ENCODE measurements at regions not wholly inside any gene's neighbourhood (a gene's known extent, or its start where the extent isn't known, plus 50 kb on each side); places are given as distances from the start of the nearest gene placed in this dataset.

DNA sequence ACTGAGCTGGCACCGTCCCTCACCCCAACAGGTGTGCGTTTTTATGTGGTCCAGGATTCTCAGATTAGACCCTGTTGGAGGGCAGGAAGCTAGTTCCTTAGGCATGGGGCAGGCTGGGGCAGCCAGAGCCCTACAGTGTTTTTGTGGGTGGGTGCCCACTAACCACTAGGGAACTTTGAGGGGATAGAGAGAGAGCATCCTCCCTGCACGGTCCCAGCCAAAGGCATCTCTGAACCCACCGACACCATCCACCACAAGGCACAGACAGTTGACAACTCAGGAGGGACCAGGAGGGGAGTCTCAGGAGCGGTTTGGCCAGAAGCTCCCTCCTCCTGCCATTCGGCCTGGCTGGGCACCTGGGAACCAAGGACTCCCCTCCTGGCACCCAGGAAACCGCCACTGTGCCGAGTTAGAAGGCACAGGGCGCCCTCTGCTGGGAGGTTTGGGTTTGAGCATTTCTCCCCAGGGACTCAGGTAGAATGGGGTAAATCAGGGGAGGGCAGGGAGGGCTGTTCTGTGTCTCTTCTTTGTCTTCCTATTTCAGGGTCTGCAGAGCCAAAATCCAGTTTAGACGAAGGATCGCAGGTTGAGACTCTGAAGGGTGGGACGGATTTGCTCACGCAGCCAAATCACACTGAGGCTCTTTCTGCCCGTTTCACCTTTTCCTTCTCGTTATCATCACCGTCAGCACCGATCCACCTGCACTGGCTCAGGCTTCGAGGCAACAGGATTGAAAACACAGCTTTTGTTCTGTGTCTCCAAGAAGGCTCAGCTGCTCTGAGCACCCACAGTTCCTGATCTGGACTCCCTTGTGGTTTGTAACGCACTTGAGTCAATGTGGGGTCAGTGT is 84.8 kb upstream of the COL13A1 start:
- DNase-seq (ENCODE audit: low spot score): peak; percentile 41

DNA sequence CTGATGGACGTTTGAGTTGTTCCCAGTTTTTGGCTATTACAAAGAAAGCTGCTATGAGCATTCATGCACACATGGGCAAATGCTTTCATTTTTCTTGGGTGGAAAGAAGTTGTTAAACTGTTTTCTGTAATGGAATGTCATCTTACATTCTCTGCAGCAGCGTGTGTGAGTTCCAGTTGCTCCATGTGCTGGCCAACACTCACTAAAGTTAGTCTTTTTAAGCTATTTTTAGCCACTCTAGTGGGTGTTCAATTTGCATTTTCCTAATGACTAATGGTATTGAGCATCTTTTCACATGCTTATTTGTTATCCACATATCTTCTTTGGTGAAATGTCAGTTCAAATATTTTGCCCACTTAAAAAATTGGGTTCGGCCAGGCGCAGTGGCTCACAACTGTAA is 82.8 kb upstream of the COL13A1 start:
- no peak for DNase-seq (ENCODE audit: low spot score)

DNA sequence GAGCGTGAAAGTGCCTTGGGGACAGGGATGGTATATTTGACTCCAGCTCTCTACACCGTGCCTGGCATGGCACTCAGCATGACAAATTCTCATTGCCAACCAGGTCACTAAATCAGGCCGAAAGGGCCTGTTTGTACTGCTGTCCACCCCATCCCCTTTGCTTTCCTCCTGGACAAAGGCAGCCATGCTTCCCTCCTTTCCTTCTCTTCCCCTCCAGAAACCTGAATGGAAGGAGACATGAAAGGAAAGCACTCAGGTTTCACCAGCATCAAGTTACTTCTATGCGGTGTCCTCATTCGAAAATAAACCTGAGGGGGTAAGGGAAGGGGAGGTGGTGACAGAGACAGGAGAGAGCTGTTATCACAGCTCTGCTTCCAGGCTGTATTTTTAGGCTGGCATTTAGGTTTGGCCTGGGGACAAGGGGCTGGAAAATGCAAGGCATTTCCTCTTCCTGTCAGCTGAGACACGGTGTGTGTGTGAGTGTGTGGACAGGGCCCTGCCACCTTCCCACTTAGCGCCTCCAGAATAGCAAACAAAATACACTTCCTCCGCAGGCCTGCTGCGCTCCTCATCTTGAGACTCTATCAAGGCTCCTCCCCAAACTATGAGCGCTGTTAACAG is 79.9 kb upstream of the COL13A1 start:
- no peak for DNase-seq (ENCODE audit: low spot score)

GRCh38 chr10:69723653-69724052 is 78.1 kb upstream of the COL13A1 start:
- no peak for DNase-seq (ENCODE audit: low spot score)

- DNase-seq (ENCODE audit: low spot score): no peak
These were observed 74.9 kb upstream of the COL13A1 start for GRCh38 chr10:69726850-69727249.

DNA sequence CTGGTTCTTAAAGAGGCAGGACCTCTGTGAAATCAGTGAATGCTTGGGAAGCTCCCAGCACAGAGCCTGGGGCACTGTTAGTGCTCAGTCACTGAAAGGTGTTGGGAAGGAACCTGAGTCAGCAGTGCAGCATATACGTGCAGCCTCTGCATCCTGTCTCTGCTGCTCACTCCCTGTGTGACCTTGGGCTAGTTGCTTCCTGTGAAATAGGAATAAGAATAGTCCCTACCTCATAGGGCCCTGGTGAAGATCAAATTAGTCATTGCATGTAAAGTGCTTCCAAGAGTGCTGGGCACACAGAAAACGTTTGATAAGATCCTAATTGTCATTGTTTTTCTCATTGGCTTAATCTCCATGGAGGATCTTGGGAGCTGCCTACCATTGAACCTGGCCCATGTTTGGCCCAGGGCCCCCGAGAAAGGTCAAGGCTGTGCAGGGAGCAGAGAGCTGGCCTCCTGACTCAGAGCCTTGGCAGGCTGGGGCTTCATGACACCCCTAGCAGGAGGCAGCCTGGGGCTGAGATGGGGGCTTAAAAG is 73.3 kb upstream of the COL13A1 start:
- no peak for DNase-seq (ENCODE audit: low spot score)

DNA sequence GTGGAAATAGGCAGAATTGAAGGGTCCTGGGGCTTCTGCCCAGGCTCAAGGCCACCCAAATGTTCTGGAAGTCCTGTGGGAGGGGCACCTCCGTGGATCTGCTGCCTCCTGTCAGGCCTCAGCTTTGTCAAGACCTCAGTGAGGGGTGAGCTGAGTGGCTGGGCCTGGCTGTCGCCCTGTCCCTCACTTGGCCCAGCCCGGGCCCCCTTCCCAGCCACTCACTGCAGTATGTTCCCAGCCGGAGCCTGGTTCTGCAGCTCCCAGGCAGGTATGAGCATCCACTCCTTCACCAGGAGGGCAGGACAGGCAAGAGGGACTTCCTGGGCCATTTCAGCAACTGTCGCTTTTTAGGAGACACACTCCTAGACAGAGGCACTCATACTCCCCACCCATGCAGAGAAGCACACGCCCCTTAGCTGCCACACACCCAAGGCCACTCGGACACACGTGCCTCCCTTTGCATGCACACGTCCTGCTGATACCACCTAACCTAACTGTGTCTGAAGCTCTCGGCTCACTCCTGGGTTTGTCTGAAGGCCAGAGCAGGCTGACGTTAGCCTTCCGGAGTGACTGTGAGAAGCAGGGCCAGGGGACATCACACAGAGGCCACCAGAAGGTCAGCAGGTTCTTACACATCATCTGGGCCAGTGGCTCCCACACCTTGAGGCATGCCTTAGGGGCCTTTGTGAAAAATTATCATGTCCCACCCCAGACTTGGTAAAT is 72.2 kb upstream of the COL13A1 start:
- DNase-seq (ENCODE audit: low spot score): no peak

- no peak for DNase-seq (ENCODE audit: low spot score)
These were observed 71.2 kb upstream of the COL13A1 start for GRCh38 chr10:69730251-69731156.

GRCh38 chr10:69731184-69731583 is 70.5 kb upstream of the COL13A1 start:
- DNase-seq (ENCODE audit: low spot score): no peak

- DNase-seq (ENCODE audit: low spot score): no peak
These were observed 70.0 kb upstream of the COL13A1 start for GRCh38 chr10:69731698-69732097.

DNA sequence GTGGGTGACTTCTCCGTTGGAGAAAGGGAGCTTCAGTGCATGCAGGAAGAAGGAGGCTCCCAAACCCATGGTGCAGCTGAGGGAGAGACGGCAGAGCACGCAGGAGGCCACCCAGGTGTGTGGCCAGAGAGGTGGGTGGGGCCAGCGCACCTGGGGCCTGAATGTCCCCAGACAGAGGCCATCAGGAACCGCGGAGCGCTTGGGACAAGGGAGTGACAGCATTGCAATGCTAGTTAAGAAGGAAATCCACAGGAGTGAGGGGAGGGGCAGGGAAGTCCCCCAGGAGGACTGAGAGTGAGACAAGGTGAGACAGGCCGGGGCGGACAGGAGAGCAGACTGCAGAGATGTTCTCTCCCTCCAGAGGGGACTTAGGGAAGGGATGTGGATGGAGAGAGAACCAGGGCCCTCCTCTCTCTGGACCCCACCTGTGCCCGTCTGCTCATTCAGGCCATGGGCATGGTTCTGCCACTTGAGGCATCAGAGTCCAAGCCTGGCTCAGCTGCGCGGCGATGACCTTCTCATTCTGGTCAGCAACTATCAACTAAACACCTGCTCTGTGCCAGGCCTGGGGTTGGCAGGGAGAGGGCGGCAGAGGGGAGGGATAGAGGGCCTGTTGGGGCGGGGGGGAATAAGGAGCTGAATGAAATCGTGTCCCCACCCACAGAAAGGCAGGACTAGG is 69.4 kb upstream of the COL13A1 start:
- DNase-seq (ENCODE audit: low spot score): no peak

- DNase-seq (ENCODE audit: low spot score): no peak
These were observed 68.9 kb upstream of the COL13A1 start for GRCh38 chr10:69732826-69733150.

DNA sequence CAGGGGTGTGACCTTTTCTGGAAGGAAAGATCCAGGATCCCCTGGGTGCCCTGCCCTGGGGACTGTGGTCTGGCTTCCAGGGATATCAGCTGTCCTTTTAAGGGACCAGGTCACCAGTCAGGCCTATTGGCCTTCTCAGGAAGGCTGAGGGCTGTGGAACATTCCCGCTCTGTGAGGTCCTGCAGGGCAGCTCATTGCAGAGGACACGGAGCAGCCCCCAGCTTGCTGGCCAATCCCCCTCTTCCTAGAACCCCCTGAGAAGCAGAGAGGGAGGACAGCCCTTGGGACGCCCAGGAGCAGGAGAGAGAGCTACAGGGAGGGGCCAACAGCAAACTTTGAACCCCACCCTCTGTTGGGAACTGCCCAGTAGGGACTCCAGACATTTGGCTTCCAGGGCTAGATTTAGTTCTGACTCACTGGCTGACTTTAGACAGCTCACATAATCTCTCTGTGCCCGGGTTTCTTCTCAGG is 67.9 kb upstream of the COL13A1 start:
- no peak for DNase-seq (ENCODE audit: low spot score)

DNA sequence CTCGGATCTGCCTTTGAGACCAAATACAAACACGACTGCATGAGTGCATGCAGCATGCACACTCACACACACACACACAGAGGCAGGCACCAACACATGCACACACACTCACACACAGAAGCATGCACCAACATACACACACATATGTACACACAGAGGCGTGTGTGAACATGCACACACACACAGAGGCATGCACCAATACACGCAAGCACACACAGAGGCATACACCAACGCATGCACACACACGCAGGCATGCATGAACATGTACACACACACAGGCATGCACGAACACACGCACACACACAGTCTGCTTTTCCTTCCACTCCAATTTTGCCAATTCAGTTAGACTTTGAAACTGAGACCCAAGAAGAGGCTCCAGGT is 67.3 kb upstream of the COL13A1 start:
- no peak for DNase-seq (ENCODE audit: low spot score)

DNA sequence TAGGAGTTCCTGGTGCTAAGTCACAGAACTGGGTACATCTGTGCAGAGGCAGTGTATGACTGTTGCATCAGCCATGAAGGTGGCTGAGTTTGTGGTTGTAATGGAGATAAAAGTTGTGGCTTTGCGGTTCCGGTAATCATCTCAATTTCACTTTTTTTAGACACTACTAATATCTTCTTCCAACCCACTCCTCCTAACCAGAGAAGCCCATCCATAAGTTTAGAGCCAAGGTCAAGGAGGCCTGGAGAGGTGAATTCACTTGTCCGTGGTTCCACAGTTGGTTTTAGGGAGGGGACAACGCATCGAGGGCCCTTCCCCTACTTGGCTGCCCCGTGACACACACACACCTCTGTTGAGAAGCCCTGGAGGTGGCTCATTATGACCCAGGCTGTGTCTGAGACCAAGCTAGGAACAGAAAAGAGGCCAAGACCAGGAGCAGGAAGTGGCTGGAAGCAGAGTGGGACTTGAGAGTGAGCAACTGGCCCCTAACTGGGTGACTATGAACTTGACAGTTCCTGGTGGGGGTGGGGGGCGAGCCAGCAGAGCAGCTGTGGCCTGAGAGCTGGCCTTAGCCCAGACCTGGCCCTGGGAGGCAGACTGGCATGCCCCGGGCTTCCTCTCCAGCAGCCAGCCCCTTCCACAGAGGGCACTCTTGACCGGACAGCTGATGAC is 66.8 kb upstream of the COL13A1 start:
- no peak for DNase-seq (ENCODE audit: low spot score)

DNA sequence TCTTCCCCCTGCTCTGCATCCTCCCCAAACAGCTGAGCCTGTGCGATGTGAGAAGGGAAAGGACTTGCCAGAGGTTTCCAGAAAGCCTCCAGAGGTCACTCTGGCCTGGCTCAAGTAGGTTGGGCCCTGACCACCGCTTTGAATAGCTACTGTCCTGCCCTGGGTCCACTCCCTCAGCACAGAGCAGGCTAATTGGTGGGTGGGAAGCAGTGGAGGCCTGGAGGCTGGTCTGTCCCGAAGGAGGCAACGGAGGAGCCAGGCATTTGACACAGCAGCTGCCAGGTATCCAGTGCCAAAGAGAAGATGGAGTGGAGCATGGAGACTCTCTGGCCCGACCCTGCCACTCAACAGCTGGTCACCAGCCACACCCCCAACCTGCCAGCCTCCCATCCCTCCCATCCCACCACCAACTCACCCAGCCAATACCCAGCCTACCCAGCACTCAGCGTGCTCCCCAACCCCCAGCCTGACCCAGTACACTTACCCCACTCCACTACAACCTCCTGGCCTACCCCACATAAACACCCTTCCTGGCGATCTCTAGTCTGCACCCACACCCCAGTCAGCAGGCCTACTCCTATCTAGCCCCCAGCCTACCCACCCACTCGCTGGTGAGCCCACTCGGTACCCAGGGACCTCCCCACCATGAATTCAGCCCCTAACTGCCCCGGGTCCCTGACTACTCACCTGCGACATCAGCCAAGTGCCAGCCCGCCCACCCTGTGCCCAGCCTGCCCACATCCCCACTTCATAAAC is 64.6 kb upstream of the COL13A1 start:
- DNase-seq (ENCODE audit: low spot score): no peak

GRCh38 chr10:69738071-69738470 is 63.6 kb upstream of the COL13A1 start:
- DNase-seq (ENCODE audit: low spot score): no peak

DNA sequence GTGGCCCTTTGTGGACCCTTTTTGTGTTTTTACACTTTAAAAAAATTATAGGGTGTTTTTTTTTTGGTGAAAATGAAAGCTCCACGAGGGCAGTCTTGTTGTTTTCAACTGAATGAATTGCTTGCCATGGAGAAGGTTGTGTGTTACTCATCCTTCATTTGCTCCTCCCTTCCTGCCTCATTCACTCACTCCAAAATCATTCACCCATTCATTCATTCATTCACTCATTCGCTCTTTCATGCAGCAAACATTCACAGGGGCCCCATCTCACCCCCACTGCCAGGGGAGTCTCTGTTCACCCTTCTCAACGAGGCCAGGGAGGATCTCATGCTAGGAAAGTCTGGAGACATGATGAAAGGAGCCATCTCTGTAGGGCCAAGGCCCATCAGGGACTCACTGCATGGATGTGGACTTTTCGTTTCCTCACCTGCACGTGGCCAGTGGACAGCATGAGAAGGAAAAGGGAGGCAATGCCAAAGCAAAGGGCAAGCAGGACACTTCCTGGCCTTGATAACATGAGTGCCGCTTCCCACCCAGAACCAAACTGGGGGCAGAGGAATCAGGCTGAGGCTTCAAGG is 62.8 kb upstream of the COL13A1 start:
- DNase-seq (ENCODE audit: low spot score): no peak

- DNase-seq (ENCODE audit: low spot score): no peak
These were observed 62.1 kb upstream of the COL13A1 start for GRCh38 chr10:69739634-69740033.

DNA sequence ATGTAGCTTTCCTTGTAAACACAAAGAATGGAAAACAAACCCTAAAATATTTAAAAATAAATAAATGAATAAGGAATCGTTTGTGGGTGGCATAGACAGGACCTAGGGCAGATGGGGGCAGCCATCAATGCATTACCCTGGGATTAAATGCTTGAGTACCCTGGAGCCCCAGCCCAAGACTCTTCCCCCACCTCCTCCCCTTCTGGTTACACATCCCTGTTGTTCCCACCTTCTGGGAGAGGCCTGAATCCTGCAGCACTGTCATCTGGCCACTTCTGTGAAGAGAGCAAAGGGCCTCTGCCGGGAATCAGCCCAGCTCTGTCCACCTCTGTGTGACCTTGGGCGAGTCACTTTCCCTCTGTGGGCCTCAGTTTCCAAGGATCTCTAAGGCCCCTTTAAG is 61.6 kb upstream of the COL13A1 start:
- no peak for DNase-seq (ENCODE audit: low spot score)
